H9 (cell line): ENCODE measurements at regions not wholly inside any gene's neighbourhood (a gene's known extent, or its start where the extent isn't known, plus 50 kb on each side); places are given as distances from the start of the nearest gene placed in this dataset.

Experiments used
- DNase-seq: peaks from one replicate; pipeline ENCODE4 v3.0.0-alpha.2; 2017
- H2AFZ ChIP-seq: one replicate; pipeline ENCODE4 v1.6.1; 2013; ENCODE audit warnings: mild to moderate bottlenecking, low read length, control low read depth, moderate library complexity
- H2AK5ac ChIP-seq: 2 replicates; pipeline ENCODE4 v1.6.1; 2013; ENCODE audit warnings: low read length, control low read depth, mixed read lengths; ENCODE audit not compliant: insufficient read length
- H2BK120ac ChIP-seq: one replicate; pipeline ENCODE4 v1.6.1; 2013; ENCODE audit warnings: low read depth, mild to moderate bottlenecking, low read length, control low read depth, inconsistent platforms; ENCODE audit not compliant: poor library complexity, severe bottlenecking
- H2BK12ac ChIP-seq: 2 replicates; pipeline ENCODE4 v1.6.1; 2013; ENCODE audit warnings: low read length, control low read depth, mixed read lengths, low read depth; ENCODE audit not compliant: insufficient read length
- H2BK15ac ChIP-seq: 2 replicates; pipeline ENCODE4 v1.6.1; 2013; ENCODE audit warnings: low read depth, low read length, control low read depth
- H2BK20ac ChIP-seq: one replicate; pipeline ENCODE4 v1.6.1; 2013; ENCODE audit warnings: low read depth, mild to moderate bottlenecking, low read length, control low read depth, inconsistent platforms; ENCODE audit not compliant: poor library complexity, severe bottlenecking
- H2BK5ac ChIP-seq: 2 replicates; pipeline ENCODE4 v1.6.1; 2013; ENCODE audit warnings: low read length, control low read depth, mixed read lengths; ENCODE audit not compliant: insufficient read length
- H3K14ac ChIP-seq: 2 replicates; pipeline ENCODE4 v1.6.1; 2013; ENCODE audit warnings: low read length, control low read depth; ENCODE audit not compliant: insufficient read depth
- H3K18ac ChIP-seq: 2 replicates; pipeline ENCODE4 v1.6.1; 2013; ENCODE audit warnings: low read depth, mild to moderate bottlenecking, mixed read lengths, low read length, control low read depth; ENCODE audit not compliant: insufficient read length
- H3K23ac ChIP-seq: 2 replicates; pipeline ENCODE4 v1.6.1; 2013; ENCODE audit warnings: low read length, control low read depth, mixed read lengths, low read depth; ENCODE audit not compliant: insufficient read length
- H3K23me2 ChIP-seq: 2 replicates; pipeline ENCODE4 v1.6.1; 2013; ENCODE audit warnings: low read depth, mild to moderate bottlenecking, mixed read lengths, low read length, control low read depth; ENCODE audit not compliant: insufficient read length, poor library complexity, severe bottlenecking
- H3K27ac ChIP-seq: 2 replicates; pipeline ENCODE4 v1.5.1; 2013; ENCODE audit warnings: low read length, control low read depth, mixed read lengths, low read depth; ENCODE audit not compliant: insufficient read length
- H3K27me3 ChIP-seq: 2 replicates; pipeline ENCODE4 v1.6.1; 2013; ENCODE audit warnings: low read length, control low read depth, inconsistent platforms; ENCODE audit not compliant: insufficient read depth
- H3K4ac ChIP-seq: 2 replicates; pipeline ENCODE4 v1.6.1; 2013; ENCODE audit warnings: low read depth, mild to moderate bottlenecking, control low read depth, inconsistent platforms, low read length, moderate library complexity
- H3K4me1 ChIP-seq: 2 replicates; pipeline ENCODE4 v1.6.1; 2013; ENCODE audit warnings: low read length, control low read depth, inconsistent platforms; ENCODE audit not compliant: insufficient read depth
- H3K4me2 ChIP-seq: 2 replicates; pipeline ENCODE4 v1.6.1; 2013; ENCODE audit warnings: low read length, control low read depth, mixed read lengths; ENCODE audit not compliant: insufficient read length, insufficient read depth
- H3K56ac ChIP-seq: 2 replicates; pipeline ENCODE4 v1.6.1; 2013; ENCODE audit warnings: low read depth, mild to moderate bottlenecking, mixed read lengths, low read length, control low read depth; ENCODE audit not compliant: insufficient read length
- H3K79me1 ChIP-seq: 2 replicates; pipeline ENCODE4 v1.6.1; 2013; ENCODE audit warnings: low read depth, mild to moderate bottlenecking, moderate library complexity, low read length, control low read depth, inconsistent platforms; ENCODE audit not compliant: insufficient read depth, poor library complexity, severe bottlenecking
- H3K79me2 ChIP-seq: 2 replicates; pipeline ENCODE4 v1.6.1; 2013; ENCODE audit warnings: low read length, control low read depth, inconsistent platforms; ENCODE audit not compliant: insufficient read depth
- H3K9ac ChIP-seq: 2 replicates; pipeline ENCODE4 v1.6.1; 2013; ENCODE audit warnings: low read length, control low read depth, mixed read lengths; ENCODE audit not compliant: insufficient read length; ENCODE audit errors: extremely low read depth
- H3K9me3 ChIP-seq: one replicate; pipeline ENCODE4 v1.6.1; 2013; ENCODE audit warnings: low read depth, low read length, inconsistent platforms; ENCODE audit not compliant: control insufficient read depth
- H3T11ph ChIP-seq: one replicate; pipeline ENCODE4 v1.6.1; 2013; ENCODE audit warnings: mild to moderate bottlenecking, low read length, control low read depth, inconsistent platforms
- H4K20me1 ChIP-seq: one replicate; pipeline ENCODE4 v1.6.1; 2013; ENCODE audit not compliant: control insufficient read depth, insufficient read length, insufficient read depth
- H4K5ac ChIP-seq: 2 replicates; pipeline ENCODE4 v1.6.1; 2013; ENCODE audit warnings: low read depth, mild to moderate bottlenecking, mixed read lengths, low read length, control low read depth; ENCODE audit not compliant: insufficient read length
- H4K8ac ChIP-seq: replicated peaks from 2 replicates; pipeline ENCODE4 v1.6.1; 2013; ENCODE audit warnings: low read length, control low read depth, mixed read lengths, low read depth; ENCODE audit not compliant: insufficient read length
- H4K91ac ChIP-seq: 2 replicates; pipeline ENCODE4 v1.6.1; 2013; ENCODE audit warnings: low read depth, mild to moderate bottlenecking, moderate library complexity, mixed read lengths, low read length, control low read depth; ENCODE audit not compliant: insufficient read length
- H3K27ac Mint-ChIP-seq, 3 experiments: 2 replicates in 2 of 3; 3 replicates in 1 of 3; pipeline ENCODE4 v1.8.0; 2020 to 2021; ENCODE audit warnings: mixed read lengths in 3 of 3, mild to moderate bottlenecking in 1 of 3, moderate library complexity in 1 of 3
- H3K27me3 Mint-ChIP-seq: 2 replicates; pipeline ENCODE4 v1.8.0; 2021; ENCODE audit warnings: low read depth, mild to moderate bottlenecking, moderate library complexity, mixed read lengths
- H3K36me3 Mint-ChIP-seq, 3 experiments: 2 replicates in 2 of 3; 3 replicates in 1 of 3; pipeline ENCODE4 v1.8.0; 2020 to 2021; ENCODE audit warnings: low read depth in 3 of 3, mixed read lengths in 3 of 3; ENCODE audit not compliant: insufficient read depth in 1 of 3
- H3K4me1 Mint-ChIP-seq, 2 experiments: 2 replicates each; pipeline ENCODE4 v1.8.0; 2020; ENCODE audit warnings: mixed read lengths in 2 of 2
- H3K4me3 Mint-ChIP-seq, 2 experiments: 2 replicates in 1 of 2; 3 replicates in 1 of 2; pipeline ENCODE4 v1.8.0; 2020 to 2021; ENCODE audit warnings: mild to moderate bottlenecking in 2 of 2, mixed read lengths in 2 of 2, moderate library complexity in 1 of 2
- H3K9me3 Mint-ChIP-seq, 2 experiments: 2 replicates in 1 of 2; 3 replicates in 1 of 2; pipeline ENCODE4 v1.8.0; 2020; ENCODE audit warnings: mild to moderate bottlenecking in 2 of 2, mixed read lengths in 2 of 2, moderate library complexity in 1 of 2
- WGBS: extraction: QIAGEN DNeasy Blood & Tissue Kit; methylation state at CpG from one replicate; pipeline ENCODE4 v1.1.7; 2013; ENCODE audit warnings: missing lambda C conversion rate, low lambda C conversion rate, mixed read lengths; ENCODE audit not compliant: insufficient read length; ENCODE audit errors: extremely low coverage; 5-methylcytosine and 5-hydroxymethylcytosine counted together
- TF ChIP-seq, protein P1 (sequence below): fragments of 200-600 bp; sonication (generic); conservative IDR thresholded peaks from 3 replicates; pipeline ENCODE4 v1.8.0; 2021; ENCODE audit warnings: antibody characterized with exemption, mild to moderate bottlenecking

- Histone ChIP-seq H2BK120ac (no peak overlapping the region), H2BK20ac (no peak overlapping the region), H3K4me2 (no peak overlapping the region), H2BK15ac (no peak overlapping the region), H2BK12ac (no peak overlapping the region), H3T11ph (no peak overlapping the region), H3K4ac (no peak overlapping the region), H3K79me1 (no peaks in the 10 kb centered on the region), H4K8ac (no peak overlapping the region), H3K56ac (no peak overlapping the region), H3K14ac (no peak overlapping the region), H4K20me1 (no peaks in the 10 kb centered on the region), H2AK5ac (no peak overlapping the region), H3K9me3 (no peaks in the 10 kb centered on the region), H3K79me2 (no peaks in the 10 kb centered on the region), H3K23ac (no peak overlapping the region), H3K23me2 (no peaks in the 10 kb centered on the region), H4K5ac (no peak overlapping the region), H3K27ac (no peak overlapping the region), H2AFZ (no peak overlapping the region), H3K4me1 (no peaks in the 10 kb centered on the region), H3K27me3 (no peaks in the 10 kb centered on the region; the same call in 1 of the 2 replicates), H4K91ac (no peak overlapping the region), H3K9ac (no peak overlapping the region), H3K18ac (no peak overlapping the region), H2BK5ac (no peak overlapping the region)
- Mint-ChIP-seq H3K27me3 (peaks cover 37% of the 10 kb centered on the region), H3K36me3 (no peaks in the 10 kb centered on the region), H3K4me1 (peaks cover 2% of the 10 kb centered on the region in 2 experiments; a peak in 3 of 4 replicates), H3K4me3 (no peak overlapping the region), H3K9me3 (no peaks in the 10 kb centered on the region), H3K27ac (no peak overlapping the region)
- no CpG with 5 or more reads among the region's 1 CpG for WGBS
- no peak for DNase-seq
- TF ChIP-seq, protein P1, sequence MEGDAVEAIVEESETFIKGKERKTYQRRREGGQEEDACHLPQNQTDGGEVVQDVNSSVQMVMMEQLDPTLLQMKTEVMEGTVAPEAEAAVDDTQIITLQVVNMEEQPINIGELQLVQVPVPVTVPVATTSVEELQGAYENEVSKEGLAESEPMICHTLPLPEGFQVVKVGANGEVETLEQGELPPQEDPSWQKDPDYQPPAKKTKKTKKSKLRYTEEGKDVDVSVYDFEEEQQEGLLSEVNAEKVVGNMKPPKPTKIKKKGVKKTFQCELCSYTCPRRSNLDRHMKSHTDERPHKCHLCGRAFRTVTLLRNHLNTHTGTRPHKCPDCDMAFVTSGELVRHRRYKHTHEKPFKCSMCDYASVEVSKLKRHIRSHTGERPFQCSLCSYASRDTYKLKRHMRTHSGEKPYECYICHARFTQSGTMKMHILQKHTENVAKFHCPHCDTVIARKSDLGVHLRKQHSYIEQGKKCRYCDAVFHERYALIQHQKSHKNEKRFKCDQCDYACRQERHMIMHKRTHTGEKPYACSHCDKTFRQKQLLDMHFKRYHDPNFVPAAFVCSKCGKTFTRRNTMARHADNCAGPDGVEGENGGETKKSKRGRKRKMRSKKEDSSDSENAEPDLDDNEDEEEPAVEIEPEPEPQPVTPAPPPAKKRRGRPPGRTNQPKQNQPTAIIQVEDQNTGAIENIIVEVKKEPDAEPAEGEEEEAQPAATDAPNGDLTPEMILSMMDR = no peak
Observed at GRCh38 chr11:115843111-115843510, 338.9 kb upstream of the CADM1 start.
